22Rv1 (cell line): ENCODE measurements at regions not wholly inside any gene's neighbourhood (a gene's known extent, or its start where the extent isn't known, plus 50 kb on each side); places are given as distances from the start of the nearest gene placed in this dataset.

ENCODE experiments used
- CTCF ChIP-seq: fragments of 450-650 bp; IDR thresholded peaks from 2 replicates; pipeline ENCODE4 v1.5.1; 2017; ENCODE audit warnings: mild to moderate bottlenecking
- ZFX ChIP-seq: fragments of 450-650 bp; IDR thresholded peaks from 2 replicates; pipeline ENCODE4 v1.6.1; 2017; ENCODE audit warnings: antibody characterized with exemption, borderline replicate concordance

GRCh38 chr1:239718997-239719628, 332.7 kb downstream of the CHRM3 start:
- no peak for TF ChIP-seq ZFX
- no peak for TF ChIP-seq CTCF
